ENCODE measurements at regions not wholly inside any gene's neighbourhood (a gene's known extent, or its start where the extent isn't known, plus 50 kb on each side); places are given as distances from the start of the nearest gene placed in this dataset.

- no peak overlapping the region for H3K27ac ChIP-seq (ENCODE audit: low read depth in 1 of 2, low read length in 2 of 2)
- no peak overlapping the region for H3K27ac Mint-ChIP-seq
- H3K4me3 Mint-ChIP-seq, result no peak overlapping the region
- no peak overlapping the region for H3K4me3 ChIP-seq (replicated peaks in 1 of 3; ENCODE audit: low read depth in 2 of 3, low read length in 3 of 3)
- no peaks in the 10 kb centered on the region for H3K27me3 ChIP-seq (ENCODE audit: control insufficient read depth in 2 of 2, insufficient read depth in 2 of 2, low read length in 2 of 2)
- H3K79me2 ChIP-seq (ENCODE audit: insufficient read depth, low read length), result no peaks in the 10 kb centered on the region
- no peaks in the 10 kb centered on the region for H3K9me3 ChIP-seq (replicated peaks in 1 of 2; ENCODE audit: control insufficient read depth in 1 of 2, insufficient read depth in 1 of 2, low read length in 2 of 2)
- no peaks in the 10 kb centered on the region for H3K36me3 ChIP-seq (replicated peaks in 1 of 2; ENCODE audit: control insufficient read depth in 1 of 2, insufficient read depth in 2 of 2, low read length in 2 of 2)
- TF ChIP-seq CTCF (IDR thresholded peaks at IDR 0.05), result no peak
- 98% methylated on average over 21 of the region's 29 CpGs for WGBS (ENCODE audit: insufficient coverage)
- H2AFZ ChIP-seq (ENCODE audit: insufficient read depth, low read depth, low read length, poor library complexity, severe bottlenecking), result no peak overlapping the region
- no peak for DNase-seq
- peaks cover 0 to 7% (median 2%) of the 10 kb centered on the region in 7 donors for H3K9me3 Mint-ChIP-seq
- no peak overlapping the region for H3K9ac ChIP-seq (ENCODE audit: insufficient read depth, low read length, poor library complexity, severe bottlenecking)
- H3K4me1 ChIP-seq (ENCODE audit: control insufficient read depth in 1 of 2, insufficient read depth in 2 of 2, low read length in 2 of 2), result no peaks in the 10 kb centered on the region
- peaks cover 0 to 2% of the 10 kb centered on the region in 2 donors for H3K36me3 Mint-ChIP-seq
- peaks cover 1 to 5% (median 2%) of the 10 kb centered on the region in 3 donors for H3K27me3 Mint-ChIP-seq (ENCODE audit: low read depth in 3 of 3)
- intact Hi-C loops (cut with micrococcal nuclease), result no loop called here
- no peaks in the 10 kb centered on the region for H3K4me1 Mint-ChIP-seq
- H3K4me2 ChIP-seq (replicated peaks; ENCODE audit: extremely low read depth, low read length, poor library complexity, severe bottlenecking), result no peak overlapping the region
- H4K20me1 ChIP-seq (ENCODE audit: insufficient read depth, low read length), result no peaks in the 10 kb centered on the region
Measured at GRCh38 chrX:8003147-8003883, 76.1 kb upstream of the PNPLA4 start.

GRCh38 chrX:7996851-7997250 lies 69.6 kb upstream of the PNPLA4 start:
- intact Hi-C loops (cut with micrococcal nuclease), result loop anchor here (5.0 kb wide), 1 partner anchor 740 kb away; no protein-coding TSS in a partner anchor
- H3K27me3 ChIP-seq (ENCODE audit: control insufficient read depth in 2 of 2, insufficient read depth in 2 of 2, low read length in 2 of 2), result no peaks in the 10 kb centered on the region
- TF ChIP-seq CTCF (IDR thresholded peaks at IDR 0.05), result no peak

More at GRCh38 chrX:7996851-7997250, 69.6 kb upstream of the PNPLA4 start:
- no peak overlapping the region for H3K9ac ChIP-seq (ENCODE audit: insufficient read depth, low read length, poor library complexity, severe bottlenecking)
- H3K4me3 Mint-ChIP-seq, result no peak overlapping the region
- no peak for DNase-seq
- H3K9me3 ChIP-seq (replicated peaks in 1 of 2; ENCODE audit: control insufficient read depth in 1 of 2, insufficient read depth in 1 of 2, low read length in 2 of 2), result no peaks in the 10 kb centered on the region
- H3K27ac Mint-ChIP-seq, result no peak overlapping the region
- peaks cover 0 to 7% (median 0%) of the 10 kb centered on the region in 7 donors for H3K9me3 Mint-ChIP-seq
- H3K4me1 Mint-ChIP-seq, result peaks cover 3% of the 10 kb centered on the region
- H3K36me3 ChIP-seq (replicated peaks in 1 of 2; ENCODE audit: control insufficient read depth in 1 of 2, insufficient read depth in 2 of 2, low read length in 2 of 2), result no peaks in the 10 kb centered on the region
- H3K27me3 Mint-ChIP-seq (ENCODE audit: low read depth in 3 of 3), result peaks cover 0 to 5% (median 2%) of the 10 kb centered on the region in 3 donors
- no peak overlapping the region for H3K4me3 ChIP-seq (replicated peaks in 1 of 3; ENCODE audit: low read depth in 2 of 3, low read length in 3 of 3)
- no peak overlapping the region for H3K27ac ChIP-seq (ENCODE audit: low read depth in 1 of 2, low read length in 2 of 2)
- no peaks in the 10 kb centered on the region for H3K36me3 Mint-ChIP-seq
- H2AFZ ChIP-seq (ENCODE audit: insufficient read depth, low read depth, low read length, poor library complexity, severe bottlenecking), result no peak overlapping the region
- H3K4me1 ChIP-seq (ENCODE audit: control insufficient read depth in 1 of 2, insufficient read depth in 2 of 2, low read length in 2 of 2), result no peaks in the 10 kb centered on the region
- no peak overlapping the region for H3K4me2 ChIP-seq (replicated peaks; ENCODE audit: extremely low read depth, low read length, poor library complexity, severe bottlenecking)
- H3K79me2 ChIP-seq (ENCODE audit: insufficient read depth, low read length), result no peaks in the 10 kb centered on the region
- no peaks in the 10 kb centered on the region for H4K20me1 ChIP-seq (ENCODE audit: insufficient read depth, low read length)
